SK-N-SH (cell line): ENCODE measurements at regions not wholly inside any gene's neighbourhood (a gene's known extent, or its start where the extent isn't known, plus 50 kb on each side); places are given as distances from the start of the nearest gene placed in this dataset.
A peak's percentile ranks its signal among the peaks of the same experiment; 100 is the strongest.

Experiments
- CTCF ChIA-PET: fragments of 300-600, 350-600 bp; formaldehyde crosslinking; extraction: SDS; loops from one replicate; lab custom pipeline; 2021; lab: Yijun Ruan, JAX
- POLR2A ChIA-PET: fragments of 350-600 bp; sonication (Branson Sonifier 250); formaldehyde crosslinking; extraction: SDS; loops from one replicate; lab custom pipeline; 2020; ENCODE audit warnings: antibody characterized with exemption, inconsistent platforms; lab: Yijun Ruan, JAX
- DNase-seq: peaks from one replicate; pipeline ENCODE4 v3.0.0; 2012
- H2AFZ ChIP-seq: fragments of 200-600 bp; sonication (generic); 2 replicates; pipeline ENCODE4 v1.8.1; 2016; ENCODE audit warnings: antibody characterized with exemption, mild to moderate bottlenecking, low read depth
- H3F3A ChIP-seq: fragments of 200-600 bp; sonication (generic); replicated peaks from 2 replicates; pipeline ENCODE3; 2016; ENCODE audit warnings: antibody characterized with exemption, mild to moderate bottlenecking; ENCODE audit not compliant: insufficient read depth
- H3K27ac ChIP-seq, 2 experiments: fragments of 200-500 bp in 1 of 2; fragments of 200-600 bp in 1 of 2; sonication (Bioruptor generic) in 1 of 2; sonication (generic), shearing (Covaris generic) in 1 of 2; 2 replicates each; pipeline versions ENCODE4 v1.5.1 to v1.6.1; 2014 to 2016; ENCODE audit warnings: low read depth in 2 of 2, inconsistent platforms in 1 of 2, low read length in 1 of 2, mild to moderate bottlenecking in 1 of 2, mixed read lengths in 1 of 2
- H3K27me3 ChIP-seq: fragments of 200-600 bp; sonication (generic), shearing (Covaris generic); 2 replicates; pipeline ENCODE4 v1.6.1; 2016; ENCODE audit warnings: mixed run types; ENCODE audit not compliant: insufficient read depth
- H3K36me3 ChIP-seq, 2 experiments: fragments of 200-500 bp in 1 of 2; fragments of 200-600 bp in 1 of 2; sonication (Bioruptor generic) in 1 of 2; sonication (generic) in 1 of 2; replicated peaks in 1 of 2; 2 replicates each; pipeline versions ENCODE3 to v1.5.1; 2014 to 2016; ENCODE audit warnings: low read length in 1 of 2, mild to moderate bottlenecking in 1 of 2; ENCODE audit not compliant: insufficient read depth in 2 of 2, control insufficient read depth in 1 of 2
- H3K4me1 ChIP-seq, 2 experiments: fragments of 200-500 bp in 1 of 2; fragments of 200-600 bp in 1 of 2; sonication (Bioruptor generic) in 1 of 2; sonication (generic), shearing (Covaris generic) in 1 of 2; 2 replicates each; pipeline versions ENCODE4 v1.5.1 to v1.6.1; 2014 to 2016; ENCODE audit warnings: low read depth in 1 of 2, low read length in 1 of 2, mixed run types in 1 of 2; ENCODE audit not compliant: insufficient read depth in 2 of 2, control insufficient read depth in 1 of 2
- H3K4me2 ChIP-seq: fragments of 200-600 bp; sonication (generic), shearing (Covaris generic); 2 replicates; pipeline ENCODE4 v1.6.1; 2017; ENCODE audit warnings: mixed run types
- H3K4me3 ChIP-seq, 2 experiments: fragments of 200-500 bp in 1 of 2; fragments of 200-600 bp in 1 of 2; sonication (Bioruptor generic) in 1 of 2; sonication (generic), shearing (Covaris generic) in 1 of 2; 2 replicates each; pipeline versions ENCODE4 v1.5.1 to v1.8.1; 2014 to 2016; ENCODE audit warnings: low read depth in 2 of 2, inconsistent platforms in 1 of 2, low read length in 1 of 2, mild to moderate bottlenecking in 1 of 2, mixed read lengths in 1 of 2, moderate library complexity in 1 of 2
- H3K79me2 ChIP-seq: fragments of 200-600 bp; sonication (generic); 2 replicates; pipeline ENCODE4 v1.8.1; 2017; ENCODE audit warnings: mild to moderate bottlenecking; ENCODE audit not compliant: insufficient read depth
- H3K9ac ChIP-seq: fragments of 200-600 bp; sonication (generic); 2 replicates; pipeline ENCODE4 v1.6.1; 2017; ENCODE audit warnings: mixed run types
- H3K9me2 ChIP-seq: fragments of 200-600 bp; sonication (generic); 2 replicates; pipeline ENCODE4 v1.6.1; 2017; ENCODE audit warnings: mixed run types
- H3K9me3 ChIP-seq: fragments of 200-600 bp; sonication (generic); 2 replicates; pipeline ENCODE4 v1.6.1; 2017; ENCODE audit warnings: mixed run types, mild to moderate bottlenecking, moderate library complexity
- H4K20me1 ChIP-seq: fragments of 200-600 bp; sonication (generic); 2 replicates; pipeline ENCODE4 v1.6.1; 2017; ENCODE audit warnings: mild to moderate bottlenecking, mixed run types; ENCODE audit not compliant: insufficient read depth
- EZH2phosphoT487 ChIP-seq: fragments of 200-600 bp; sonication (generic); IDR thresholded peaks from 2 replicates; pipeline ENCODE4 v1.6.1; 2017; ENCODE audit warnings: low read depth, mixed run types, mild to moderate bottlenecking, antibody characterized with exemption, moderate library complexity, borderline replicate concordance
- GABPA ChIP-seq: IDR thresholded peaks from 2 replicates; pipeline ENCODE4 v1.4.0; 2012; ENCODE audit warnings: low read depth, mild to moderate bottlenecking
- GATA2 ChIP-seq: sonication (generic); formaldehyde crosslinking; IDR thresholded peaks from 2 replicates; pipeline ENCODE4 v1.5.0; 2020; ENCODE audit warnings: mild to moderate bottlenecking, missing genetic modification reagents
- MXI1 ChIP-seq: IDR thresholded peaks from 2 replicates; pipeline ENCODE4 v1.6.1; 2012; ENCODE audit warnings: mild to moderate bottlenecking, low read depth, low read length, improper control_type of control experiment
- NRF1 ChIP-seq: IDR thresholded peaks from 2 replicates; pipeline ENCODE4 v1.6.1; 2012; ENCODE audit warnings: low read depth, mild to moderate bottlenecking, low read length
- REST ChIP-seq: IDR thresholded peaks from 2 replicates; pipeline ENCODE4 v1.6.1; 2012; ENCODE audit warnings: mild to moderate bottlenecking, low read depth, low read length, moderate library complexity
- RXRA ChIP-seq: IDR thresholded peaks from 2 replicates; pipeline ENCODE4 v1.4.0; 2012; ENCODE audit warnings: low read depth, mild to moderate bottlenecking, borderline replicate concordance
- SMC3 ChIP-seq: IDR thresholded peaks from 2 replicates; pipeline ENCODE4 v1.6.1; 2012; ENCODE audit warnings: low read depth, low read length, improper control_type of control experiment
- TEAD4 ChIP-seq: IDR thresholded peaks from 2 replicates; pipeline ENCODE4 v1.4.0; 2012; ENCODE audit warnings: mild to moderate bottlenecking, borderline replicate concordance; ENCODE audit not compliant: insufficient read depth
- WGBS: methylation state at CpG from one replicate; pipeline ENCODE4 v1.1.6; 2017; ENCODE audit warnings: low lambda C conversion rate; 5-methylcytosine and 5-hydroxymethylcytosine counted together

GRCh38 chr12:30439201-30439600 lies 256.5 kb downstream of the IPO8 start (continued):
- TF ChIP-seq REST = no peak

GRCh38 chr12:30438601-30439041 lies 257.0 kb downstream of the IPO8 start:
- no peaks in the 10 kb centered on the region for H3F3A ChIP-seq
- no peak overlapping the region for H2AFZ ChIP-seq
- DNase-seq = no peak
- TF ChIP-seq NRF1 (no peak), GATA2 (CRISPR knock-in tag) (peak; percentile 61)
- H3K27ac ChIP-seq = peak overlapping the region in 1 of 2 experiments; percentile 50; a peak in 1 of 4 replicates
- POLR2A ChIA-PET = no interaction called here
- 10% methylated on average over 1 of the region's 1 CpG for WGBS
- H3K9me2 ChIP-seq = no peaks in the 10 kb centered on the region
- H4K20me1 ChIP-seq = no peaks in the 10 kb centered on the region
- H3K4me3 ChIP-seq = no peak overlapping the region
- H3K79me2 ChIP-seq = no peaks in the 10 kb centered on the region
- no peaks in the 10 kb centered on the region for H3K36me3 ChIP-seq
- H3K4me2 ChIP-seq = no peak overlapping the region
- H3K4me1 ChIP-seq = peaks cover 0 to 8% of the 10 kb centered on the region in 2 experiments; a peak in 2 of 4 replicates
- H3K9me3 ChIP-seq = no peaks in the 10 kb centered on the region
- no peak overlapping the region for H3K9ac ChIP-seq
- H3K27me3 ChIP-seq = no peaks in the 10 kb centered on the region
- CTCF ChIA-PET = no interaction called here

GRCh38 chr12:30437616-30438015 lies 258.1 kb downstream of the IPO8 start:
- DNase-seq = no peak
- no peak overlapping the region for H3K4me2 ChIP-seq

More at GRCh38 chr12:30437616-30438015, 258.1 kb downstream of the IPO8 start:
- no peak overlapping the region for H2AFZ ChIP-seq
- TF ChIP-seq REST (no peak), TEAD4 (no peak), SMC3 (no peak), MXI1 (no peak), GABPA (no peak), EZH2phosphoT487 (no peak), NRF1 (no peak), RXRA (no peak)
- TF ChIP-seq, all 33 proteins: peak for 0
- ChIA-PET POLR2A (no interaction called here), CTCF (no interaction called here)
- Histone ChIP-seq H4K20me1 (no peaks in the 10 kb centered on the region), H3F3A (no peaks in the 10 kb centered on the region), H3K27ac (no peak overlapping the region), H3K9me2 (no peaks in the 10 kb centered on the region), H3K9ac (no peak overlapping the region), H3K4me3 (no peak overlapping the region), H3K27me3 (no peaks in the 10 kb centered on the region), H3K4me1 (peaks cover 0 to 8% of the 10 kb centered on the region in 2 experiments; a peak in 2 of 4 replicates), H3K79me2 (no peaks in the 10 kb centered on the region), H3K9me3 (no peaks in the 10 kb centered on the region), H3K36me3 (no peaks in the 10 kb centered on the region)
